SW 1271 (cell line): ENCODE measurements at regions not wholly inside any gene's neighbourhood (a gene's known extent, or its start where the extent isn't known, plus 50 kb on each side); places are given as distances from the start of the nearest gene placed in this dataset.
"Not testable (repeated sequence)": the region's sequence is repeated elsewhere in the genome, so short reads cannot be mapped to it uniquely, and the experiment has no call there.

Experiments used
- DNase-seq, 2 experiments: peaks; one replicate each; lab custom pipeline; 2025; lab: John Stamatoyannopoulos, UW

GRCh38 chr13:62176051-62176450 lies 760.4 kb upstream of the PCDH20 start:
- no peak for DNase-seq

- no peak for DNase-seq
Measured at GRCh38 chr13:62173958-62174357, 758.3 kb upstream of the PCDH20 start.

DNA sequence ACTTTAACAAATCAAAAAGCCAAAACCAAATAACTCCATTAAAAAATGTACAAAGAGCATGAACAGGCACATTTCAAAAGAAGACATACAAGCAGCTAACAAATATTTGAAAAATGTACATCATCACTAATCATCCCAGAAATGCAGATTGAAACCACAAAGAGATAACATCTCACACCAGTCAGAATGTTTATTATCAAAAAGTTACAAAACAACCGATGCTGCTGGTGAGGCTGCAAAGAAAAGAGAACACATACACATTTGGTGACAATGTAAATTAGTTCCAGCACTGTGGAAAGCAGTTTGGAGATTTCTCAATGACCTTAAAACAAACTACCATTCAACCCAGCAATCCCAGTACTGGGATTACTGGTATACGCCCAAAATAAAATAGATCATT lies 756.0 kb upstream of the PCDH20 start:
- DNase-seq: no peak

DNA sequence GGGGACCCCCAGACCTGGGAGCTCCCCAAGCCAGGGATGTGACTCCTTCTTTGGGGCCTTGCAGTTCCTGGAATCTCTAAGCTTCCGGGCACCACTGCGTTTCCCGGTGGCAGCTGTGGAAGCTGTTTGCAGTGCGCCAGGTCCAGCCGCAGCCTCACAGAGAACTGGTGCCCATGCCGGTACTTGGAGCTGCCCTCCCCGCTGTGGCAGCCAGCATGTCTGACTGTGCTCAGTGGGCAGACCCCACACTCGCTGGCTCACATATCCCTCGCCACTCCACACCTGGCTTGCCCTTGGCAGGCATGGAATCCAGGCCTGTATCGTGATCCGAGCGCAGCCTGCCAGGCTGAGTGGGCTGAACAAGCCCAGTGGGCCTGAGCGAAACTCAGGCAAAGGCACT lies 753.2 kb upstream of the PCDH20 start:
- DNase-seq: no peak

DNA sequence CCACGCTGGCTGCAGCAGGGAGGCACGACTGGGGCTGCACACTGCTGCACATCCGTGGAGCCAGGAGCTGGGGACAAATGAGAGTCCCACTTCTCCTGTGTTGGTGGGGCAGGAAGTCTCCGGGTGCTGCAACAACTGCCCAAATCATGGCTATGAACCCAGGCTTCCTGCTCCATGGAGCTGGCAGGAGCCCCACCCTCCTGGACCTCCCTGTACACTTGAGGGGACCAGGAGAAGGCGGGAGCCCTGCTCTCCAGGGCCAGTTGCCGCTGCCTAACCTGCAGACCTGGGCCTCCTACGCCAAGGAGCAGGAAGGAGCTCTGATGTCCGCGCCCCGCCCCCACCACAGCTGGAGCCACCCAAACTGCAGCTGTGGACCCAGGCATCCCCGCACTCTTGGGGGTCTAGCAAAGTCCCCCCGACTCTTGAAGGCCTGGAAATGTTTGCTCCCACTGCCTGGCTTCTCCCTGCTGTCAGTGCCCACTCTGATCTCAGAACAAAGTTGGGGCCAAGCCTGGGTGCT lies 752.1 kb upstream of the PCDH20 start:
- DNase-seq: no peak

GRCh38 chr13:62162860-62163259 lies 747.2 kb upstream of the PCDH20 start:
- no peak for DNase-seq

DNA sequence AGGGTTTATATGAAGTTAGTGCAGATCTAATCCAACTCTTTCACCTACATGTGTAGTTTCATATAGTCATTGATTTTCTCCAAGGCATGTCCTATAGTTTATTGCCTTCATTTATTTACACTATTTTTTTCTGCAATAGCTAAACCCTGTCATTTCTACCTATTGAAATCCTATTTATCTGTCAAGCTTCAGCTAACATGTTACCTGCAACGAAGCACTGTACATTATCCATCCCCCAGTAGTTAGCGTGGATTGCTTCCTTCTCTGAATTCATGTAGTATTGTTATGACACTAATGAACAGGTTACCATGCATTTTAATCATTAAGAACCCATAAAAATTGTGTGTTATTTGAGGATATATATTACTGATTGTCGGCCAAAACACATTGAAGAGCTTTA lies 742.9 kb upstream of the PCDH20 start:
- DNase-seq: no peak

GRCh38 chr13:62151724-62152123 lies 736.1 kb upstream of the PCDH20 start:
- DNase-seq: not testable (repeated sequence)

DNA sequence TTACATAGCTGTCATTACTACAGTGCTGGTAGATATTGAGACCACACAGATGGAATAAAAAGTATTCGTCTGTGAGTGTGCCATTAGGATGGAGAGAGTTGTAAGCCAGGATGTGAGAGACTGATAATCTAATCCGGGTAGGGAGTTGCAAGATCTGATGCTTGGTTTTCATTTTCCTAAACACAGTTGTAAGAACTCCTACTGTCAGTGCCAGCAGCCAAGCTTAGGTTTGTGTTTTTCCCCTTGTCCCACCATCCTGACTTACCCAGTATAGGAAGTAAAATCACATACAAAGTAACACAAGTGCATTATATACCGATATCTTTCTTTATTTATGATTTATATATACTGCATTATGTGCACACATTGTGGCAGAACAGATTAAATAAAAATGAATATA lies 726.4 kb upstream of the PCDH20 start:
- DNase-seq: no peak

- DNase-seq: no peak
Measured at GRCh38 chr13:62139597-62139996, 723.9 kb upstream of the PCDH20 start.

DNA sequence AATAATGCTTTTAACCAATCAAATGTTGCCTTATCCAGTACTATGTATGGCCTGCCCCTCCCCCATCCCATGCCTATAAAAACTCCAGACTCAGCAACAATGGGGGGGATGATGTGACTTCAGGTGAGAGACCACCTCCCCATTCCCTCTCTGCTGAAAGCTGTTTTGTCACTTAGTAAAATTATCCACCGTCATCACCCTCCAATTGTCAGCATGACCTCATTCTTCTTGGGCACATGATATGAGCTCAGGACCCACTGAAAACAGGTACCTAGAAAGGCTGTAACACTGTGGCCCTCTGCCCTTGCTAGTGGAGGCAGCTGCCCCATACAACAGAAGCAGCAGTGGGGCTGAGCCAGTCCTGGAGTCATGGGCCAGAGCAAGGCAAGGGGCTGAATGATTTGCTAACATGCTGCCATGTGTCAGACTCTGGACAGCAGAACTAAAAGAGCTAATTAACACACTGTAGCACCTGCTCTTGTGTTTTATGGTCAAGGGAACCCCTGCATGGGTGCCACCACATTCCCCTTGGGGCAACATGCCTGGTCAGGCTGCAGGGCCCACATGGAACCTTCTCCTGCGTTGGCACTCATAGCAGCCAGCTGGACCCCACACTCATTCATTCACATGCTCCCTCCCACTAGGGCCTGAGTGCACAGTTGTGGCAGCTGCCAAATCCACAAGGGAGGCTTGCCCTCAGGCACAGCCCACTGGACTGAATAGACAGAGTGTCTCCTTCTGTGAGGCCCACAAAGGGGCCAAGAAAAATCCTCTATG lies 722.2 kb upstream of the PCDH20 start:
- DNase-seq: no peak

- no peak for DNase-seq
Measured at GRCh38 chr13:62131604-62132003, 716.0 kb upstream of the PCDH20 start.

GRCh38 chr13:62130062-62130970 lies 714.7 kb upstream of the PCDH20 start:
- DNase-seq: no peak

DNA sequence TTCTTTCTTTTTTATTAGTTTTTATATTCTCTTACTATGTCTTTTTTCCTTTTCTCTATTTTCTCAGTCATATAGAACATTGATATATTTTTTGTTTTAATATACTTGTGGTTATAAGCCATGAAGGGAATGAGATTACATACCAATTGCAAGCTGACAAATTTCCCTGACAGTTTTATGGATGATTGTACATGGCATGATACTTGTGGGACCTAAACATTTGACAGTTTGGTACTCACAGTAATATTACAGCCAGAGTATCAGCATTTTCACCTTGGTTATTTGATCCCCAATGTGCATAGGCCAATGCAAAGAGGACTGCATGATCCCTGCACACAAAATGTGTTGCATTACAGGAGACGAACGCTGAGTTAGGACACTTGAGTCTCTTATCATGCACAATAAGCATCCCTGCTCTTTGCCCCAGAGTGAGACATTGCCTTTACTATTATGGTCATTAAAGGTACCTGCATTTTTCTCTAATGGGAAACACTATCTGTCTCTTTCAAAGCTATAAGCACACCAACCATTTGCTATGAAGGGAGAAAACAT lies 713.4 kb upstream of the PCDH20 start:
- no peak for DNase-seq

- DNase-seq: no peak
Measured at GRCh38 chr13:62126400-62126799, 710.8 kb upstream of the PCDH20 start.

DNA sequence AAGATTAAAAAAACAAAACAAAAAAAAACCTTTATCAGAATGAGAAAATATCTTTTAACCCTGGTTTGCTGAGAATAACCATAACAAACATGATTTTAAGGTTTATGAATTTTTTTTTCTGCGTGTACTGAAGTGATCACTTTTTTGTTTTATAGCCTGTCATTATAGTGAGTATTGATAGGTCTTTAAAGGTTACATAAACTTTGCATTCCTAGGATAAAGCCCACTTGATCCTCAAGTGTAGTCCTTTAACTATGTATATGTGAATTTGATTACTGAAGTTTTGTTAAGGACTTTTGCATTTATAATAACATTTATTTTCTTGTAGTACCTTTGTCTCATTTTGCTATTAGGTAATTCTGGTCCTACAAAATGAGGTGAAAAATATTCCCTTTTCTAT lies 709.8 kb upstream of the PCDH20 start:
- no peak for DNase-seq

GRCh38 chr13:62123409-62123808 lies 707.8 kb upstream of the PCDH20 start:
- no peak for DNase-seq

DNA sequence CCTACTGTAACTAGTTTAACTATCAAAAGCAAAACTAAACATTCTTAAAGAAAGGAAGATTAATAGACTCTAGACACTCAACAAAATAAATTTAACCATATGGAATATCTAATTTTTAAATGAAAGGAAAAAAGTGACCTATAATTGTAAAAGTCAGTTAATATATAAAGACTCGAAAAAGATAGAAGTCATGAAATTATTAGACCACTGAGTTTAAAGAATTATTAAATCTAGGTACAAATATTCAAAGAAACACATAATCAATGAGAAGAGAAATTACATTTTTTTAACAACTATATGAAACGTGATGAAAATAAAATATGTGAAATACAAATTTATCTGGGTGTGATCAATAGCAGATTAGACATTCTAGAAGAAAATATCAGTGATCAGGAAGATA lies 706.8 kb upstream of the PCDH20 start:
- DNase-seq: no peak

GRCh38 chr13:62119739-62120700 lies 704.4 kb upstream of the PCDH20 start:
- DNase-seq: peak in 1 of 2 experiments; percentile 18

GRCh38 chr13:62115831-62116230 lies 700.2 kb upstream of the PCDH20 start:
- no peak for DNase-seq

DNA sequence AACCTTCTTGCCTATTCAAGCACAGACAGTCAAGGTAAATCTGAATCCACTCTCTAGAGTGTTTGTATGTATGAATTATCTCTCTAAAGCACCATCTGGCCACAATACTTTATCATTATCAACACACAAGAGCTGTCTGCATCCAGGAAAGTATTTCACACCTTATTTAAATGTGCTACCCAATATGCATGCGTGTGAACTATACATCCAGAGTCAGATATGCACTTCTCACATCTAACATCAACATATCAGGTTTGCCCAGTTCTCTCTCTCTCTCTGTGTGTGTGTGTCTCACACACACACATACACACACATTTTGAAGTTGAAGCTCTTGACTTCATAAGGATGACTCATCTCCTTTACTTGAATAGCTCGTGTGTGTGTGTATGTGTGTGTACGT lies 697.5 kb upstream of the PCDH20 start:
- DNase-seq: no peak

DNA sequence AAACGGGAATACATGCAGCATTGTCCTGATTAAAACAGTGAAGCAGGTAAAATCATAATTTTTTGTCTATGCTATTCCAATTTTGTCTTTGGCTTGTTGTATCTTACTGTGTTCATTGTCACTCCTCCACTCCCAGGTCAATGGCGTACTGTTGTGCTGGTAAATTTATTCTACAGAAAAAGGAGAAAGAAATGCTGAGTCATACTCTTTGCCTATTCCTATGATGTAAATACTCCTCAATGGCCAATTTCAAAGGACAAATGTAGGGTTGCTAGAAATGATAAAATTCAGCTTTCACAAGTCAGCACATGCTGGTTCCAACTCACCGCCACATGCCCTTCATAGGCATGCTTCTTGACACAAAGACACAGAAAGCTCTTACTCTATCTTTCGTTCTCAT lies 694.4 kb upstream of the PCDH20 start:
- no peak for DNase-seq
